ENCODE measurements at regions not wholly inside any gene's neighbourhood (a gene's known extent, or its start where the extent isn't known, plus 50 kb on each side); places are given as distances from the start of the nearest gene placed in this dataset.

- Histone ChIP-seq H3K14ac (replicated peaks; ENCODE audit: low read depth, low read length) (no peak overlapping the region), H3K27ac (ENCODE audit: insufficient read depth, low read length) (no peak overlapping the region), H4K91ac (ENCODE audit: insufficient read depth, low read depth, low read length) (no peak overlapping the region), H3K18ac (ENCODE audit: low read depth, low read length) (no peak overlapping the region), H3K79me1 (ENCODE audit: low read depth in 1 of 2, low read length in 2 of 2) (no peaks in the 10 kb centered on the region), H3K36me3 (ENCODE audit: control insufficient read depth, insufficient read depth, low read length) (no peaks in the 10 kb centered on the region), H3K9me1 (ENCODE audit: insufficient read depth, low read length) (no peaks in the 10 kb centered on the region), H3K4me1 (ENCODE audit: control insufficient read depth, insufficient read depth, low read length) (no peaks in the 10 kb centered on the region), H3K4me2 (ENCODE audit: low read depth, low read length) (no peak overlapping the region), H3K4me3 (ENCODE audit: insufficient read depth, low read depth, low read length) (no peak overlapping the region), H2BK15ac (ENCODE audit: low read depth, low read length) (no peak overlapping the region), H2BK20ac (ENCODE audit: low read depth, low read length) (no peak overlapping the region), H2BK120ac (ENCODE audit: low read depth, low read length) (no peak overlapping the region), H2AFZ (replicated peaks; ENCODE audit: low read length, poor library complexity) (no peak overlapping the region), H2AK9ac (replicated peaks; ENCODE audit: low read depth, low read length, poor library complexity) (no peak overlapping the region), H3K4ac (ENCODE audit: low read depth, low read length) (no peak overlapping the region), H4K8ac (ENCODE audit: low read depth in 2 of 2, low read length in 2 of 2) (no peak overlapping the region), H3K23ac (ENCODE audit: low read depth, low read length) (no peak overlapping the region), H4K5ac (ENCODE audit: low read depth, low read length) (no peak overlapping the region), H3K56ac (ENCODE audit: extremely low read depth, insufficient read depth, low read length) (no peak overlapping the region), H2BK5ac (ENCODE audit: low read depth, low read length, poor library complexity, severe bottlenecking) (no peak overlapping the region), H2AK5ac (ENCODE audit: low read depth, low read length) (no peak overlapping the region), H3K9me3 (ENCODE audit: control insufficient read depth, insufficient read depth, low read length) (no peaks in the 10 kb centered on the region; the same call in 1 of the 2 replicates), H3K9ac (ENCODE audit: low read depth, low read length) (no peak overlapping the region), H3K27me3 (ENCODE audit: control insufficient read depth, insufficient read depth, low read length) (no peaks in the 10 kb centered on the region), H4K20me1 (ENCODE audit: insufficient read depth, low read length) (no peaks in the 10 kb centered on the region)
- intact Hi-C loops (cut with micrococcal nuclease): no loop called here
- no peak for DNase-seq
- BruUV-seq (replicated peaks): no TSS peak
- in situ Hi-C loops (cut with MboI; ENCODE audit: low sequenced_read_pairs): no loop called here
- ChIA-PET CTCF (no interaction called here), POLR2A (ENCODE audit: unreplicated experiment) (no interaction called here)
- ATAC-seq (ENCODE audit: low read depth): no peak
- TF ChIP-seq CHD1 (IDR thresholded peaks at IDR 0.05; ENCODE audit: low read depth, low read length) (no peak), FOS (IDR thresholded peaks at IDR 0.05; ENCODE audit: low read depth, low read length) (no peak), NFE2L2 (IDR thresholded peaks at IDR 0.05; ENCODE audit: low read depth, low read length) (0 out of 2 replicates have a peak, but pooled peaks have one; percentile 28)
- no CpG with 5 or more reads among the region's 1 CpG for WGBS, 2 experiments (ENCODE audit: extremely low coverage in 2 of 2, insufficient read length in 1 of 2)
- dilution Hi-C loops (cut with HindIII; ENCODE audit: low sequenced_read_pairs, unreplicated experiment): no loop called here
Measured at GRCh38 chr3:20246662-20247061, 60.7 kb upstream of the SGO1 start.
